SK-N-SH (cell line): ENCODE measurements at regions not wholly inside any gene's neighbourhood (a gene's known extent, or its start where the extent isn't known, plus 50 kb on each side); places are given as distances from the start of the nearest gene placed in this dataset.

Source experiments
- CTCF ChIA-PET: fragments of 300-600, 350-600 bp; formaldehyde crosslinking; extraction: SDS; loops from one replicate; lab custom pipeline; 2021; lab: Yijun Ruan, JAX
- POLR2A ChIA-PET: fragments of 350-600 bp; sonication (Branson Sonifier 250); formaldehyde crosslinking; extraction: SDS; loops from one replicate; lab custom pipeline; 2020; ENCODE audit warnings: antibody characterized with exemption, inconsistent platforms; lab: Yijun Ruan, JAX
- DNase-seq: peaks from one replicate; pipeline ENCODE4 v3.0.0; 2012
- H2AFZ ChIP-seq: fragments of 200-600 bp; sonication (generic); 2 replicates; pipeline ENCODE4 v1.8.1; 2016; ENCODE audit warnings: antibody characterized with exemption, mild to moderate bottlenecking, low read depth
- H3F3A ChIP-seq: fragments of 200-600 bp; sonication (generic); replicated peaks from 2 replicates; pipeline ENCODE3; 2016; ENCODE audit warnings: antibody characterized with exemption, mild to moderate bottlenecking; ENCODE audit not compliant: insufficient read depth
- H3K27ac ChIP-seq, 2 experiments: fragments of 200-500 bp in 1 of 2; fragments of 200-600 bp in 1 of 2; sonication (Bioruptor generic) in 1 of 2; sonication (generic), shearing (Covaris generic) in 1 of 2; 2 replicates each; pipeline versions ENCODE4 v1.5.1 to v1.6.1; 2014 to 2016; ENCODE audit warnings: low read depth in 2 of 2, inconsistent platforms in 1 of 2, low read length in 1 of 2, mild to moderate bottlenecking in 1 of 2, mixed read lengths in 1 of 2
- H3K27me3 ChIP-seq: fragments of 200-600 bp; sonication (generic), shearing (Covaris generic); 2 replicates; pipeline ENCODE4 v1.6.1; 2016; ENCODE audit warnings: mixed run types; ENCODE audit not compliant: insufficient read depth
- H3K36me3 ChIP-seq, 2 experiments: fragments of 200-500 bp in 1 of 2; fragments of 200-600 bp in 1 of 2; sonication (Bioruptor generic) in 1 of 2; sonication (generic) in 1 of 2; replicated peaks in 1 of 2; 2 replicates each; pipeline versions ENCODE3 to v1.5.1; 2014 to 2016; ENCODE audit warnings: low read length in 1 of 2, mild to moderate bottlenecking in 1 of 2; ENCODE audit not compliant: insufficient read depth in 2 of 2, control insufficient read depth in 1 of 2
- H3K4me1 ChIP-seq, 2 experiments: fragments of 200-500 bp in 1 of 2; fragments of 200-600 bp in 1 of 2; sonication (Bioruptor generic) in 1 of 2; sonication (generic), shearing (Covaris generic) in 1 of 2; 2 replicates each; pipeline versions ENCODE4 v1.5.1 to v1.6.1; 2014 to 2016; ENCODE audit warnings: low read depth in 1 of 2, low read length in 1 of 2, mixed run types in 1 of 2; ENCODE audit not compliant: insufficient read depth in 2 of 2, control insufficient read depth in 1 of 2
- H3K4me2 ChIP-seq: fragments of 200-600 bp; sonication (generic), shearing (Covaris generic); 2 replicates; pipeline ENCODE4 v1.6.1; 2017; ENCODE audit warnings: mixed run types
- H3K4me3 ChIP-seq, 2 experiments: fragments of 200-500 bp in 1 of 2; fragments of 200-600 bp in 1 of 2; sonication (Bioruptor generic) in 1 of 2; sonication (generic), shearing (Covaris generic) in 1 of 2; 2 replicates each; pipeline versions ENCODE4 v1.5.1 to v1.8.1; 2014 to 2016; ENCODE audit warnings: low read depth in 2 of 2, inconsistent platforms in 1 of 2, low read length in 1 of 2, mild to moderate bottlenecking in 1 of 2, mixed read lengths in 1 of 2, moderate library complexity in 1 of 2
- H3K79me2 ChIP-seq: fragments of 200-600 bp; sonication (generic); 2 replicates; pipeline ENCODE4 v1.8.1; 2017; ENCODE audit warnings: mild to moderate bottlenecking; ENCODE audit not compliant: insufficient read depth
- H3K9ac ChIP-seq: fragments of 200-600 bp; sonication (generic); 2 replicates; pipeline ENCODE4 v1.6.1; 2017; ENCODE audit warnings: mixed run types
- H3K9me2 ChIP-seq: fragments of 200-600 bp; sonication (generic); 2 replicates; pipeline ENCODE4 v1.6.1; 2017; ENCODE audit warnings: mixed run types
- H3K9me3 ChIP-seq: fragments of 200-600 bp; sonication (generic); 2 replicates; pipeline ENCODE4 v1.6.1; 2017; ENCODE audit warnings: mixed run types, mild to moderate bottlenecking, moderate library complexity
- H4K20me1 ChIP-seq: fragments of 200-600 bp; sonication (generic); 2 replicates; pipeline ENCODE4 v1.6.1; 2017; ENCODE audit warnings: mild to moderate bottlenecking, mixed run types; ENCODE audit not compliant: insufficient read depth
- CHD2 ChIP-seq: fragments of 150-350 bp; IDR thresholded peaks from 2 replicates; pipeline ENCODE4 v1.6.1; 2018; ENCODE audit warnings: low read length; ENCODE audit not compliant: partially characterized antibody
- FOXM1 ChIP-seq: IDR thresholded peaks from 2 replicates; pipeline ENCODE4 v1.4.0; 2012; ENCODE audit warnings: low read depth, mild to moderate bottlenecking
- GABPA ChIP-seq: IDR thresholded peaks from 2 replicates; pipeline ENCODE4 v1.4.0; 2012; ENCODE audit warnings: low read depth, mild to moderate bottlenecking
- POLR2AphosphoS5 ChIP-seq: IDR thresholded peaks from 2 replicates; pipeline ENCODE4 v1.6.1; 2012; ENCODE audit warnings: low read depth, low read length
- SIN3A ChIP-seq: IDR thresholded peaks from 2 replicates; pipeline ENCODE4 v1.6.1; 2012; ENCODE audit warnings: low read depth, mild to moderate bottlenecking, low read length, moderate library complexity, borderline replicate concordance
- TAF1 ChIP-seq: IDR thresholded peaks from 2 replicates; pipeline ENCODE4 v1.6.1; 2012; ENCODE audit warnings: low read depth, mild to moderate bottlenecking, low read length, moderate library complexity, borderline replicate concordance
- TCF12 ChIP-seq: IDR thresholded peaks from 2 replicates; pipeline ENCODE4 v1.4.0; 2012
- WGBS: methylation state at CpG from one replicate; pipeline ENCODE4 v1.1.6; 2017; ENCODE audit warnings: low lambda C conversion rate; 5-methylcytosine and 5-hydroxymethylcytosine counted together
- TF ChIP-seq, protein P1 (sequence below): IDR thresholded peaks from 2 replicates; pipeline ENCODE4 v1.4.0; 2012; ENCODE audit warnings: low read depth
- TF ChIP-seq, protein P2 (sequence below): fragments of 150-350 bp; IDR thresholded peaks from 2 replicates; pipeline ENCODE4 v1.6.1; 2016; ENCODE audit warnings: mild to moderate bottlenecking, low read depth, low read length
- TF ChIP-seq, protein P3 (sequence below): fragments of 200-600 bp; sonication (generic); IDR thresholded peaks from 2 replicates; pipeline ENCODE4 v1.6.1; 2017; ENCODE audit warnings: antibody characterized with exemption, mild to moderate bottlenecking, moderate library complexity
- TF ChIP-seq, protein P4 (sequence below): IDR thresholded peaks from 2 replicates; pipeline ENCODE4 v1.4.0; 2012; ENCODE audit warnings: low read depth, borderline replicate concordance

DNA sequence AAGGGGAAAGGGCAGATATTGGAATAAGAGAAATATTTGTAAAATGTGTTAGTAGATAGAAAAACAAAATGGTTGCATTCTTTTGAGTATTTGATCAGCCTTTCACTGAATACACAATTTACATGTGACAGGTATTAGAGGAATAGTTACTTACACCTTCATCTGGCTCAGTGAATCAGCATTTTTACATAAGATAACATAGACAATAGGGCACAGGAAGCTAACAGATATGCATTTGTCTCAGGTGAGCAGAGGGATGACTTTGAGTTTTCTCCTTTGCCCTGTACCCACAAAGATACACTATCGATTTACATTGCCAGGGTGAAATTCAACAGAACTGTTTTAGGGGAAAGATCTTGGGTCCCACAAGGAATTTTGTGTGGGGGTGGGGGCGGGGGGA lies 373.1 kb upstream of the NETO1 start:
- no peak overlapping the region for H3K27ac ChIP-seq
- H3K4me1 ChIP-seq, result no peaks in the 10 kb centered on the region
- no peaks in the 10 kb centered on the region for H3K9me3 ChIP-seq
- H3F3A ChIP-seq, result no peaks in the 10 kb centered on the region
- H3K4me3 ChIP-seq, result no peak overlapping the region
- no peaks in the 10 kb centered on the region for H3K9me2 ChIP-seq
- no peaks in the 10 kb centered on the region for H4K20me1 ChIP-seq
- H3K27me3 ChIP-seq, result 0 out of 2 replicates have a peak, but pooled peaks cover 6% of the 10 kb centered on the region
- POLR2A ChIA-PET, result no interaction called here
- TF ChIP-seq, protein P1, sequence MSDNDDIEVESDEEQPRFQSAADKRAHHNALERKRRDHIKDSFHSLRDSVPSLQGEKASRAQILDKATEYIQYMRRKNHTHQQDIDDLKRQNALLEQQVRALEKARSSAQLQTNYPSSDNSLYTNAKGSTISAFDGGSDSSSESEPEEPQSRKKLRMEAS, result no peak
- TF ChIP-seq, protein P2, sequence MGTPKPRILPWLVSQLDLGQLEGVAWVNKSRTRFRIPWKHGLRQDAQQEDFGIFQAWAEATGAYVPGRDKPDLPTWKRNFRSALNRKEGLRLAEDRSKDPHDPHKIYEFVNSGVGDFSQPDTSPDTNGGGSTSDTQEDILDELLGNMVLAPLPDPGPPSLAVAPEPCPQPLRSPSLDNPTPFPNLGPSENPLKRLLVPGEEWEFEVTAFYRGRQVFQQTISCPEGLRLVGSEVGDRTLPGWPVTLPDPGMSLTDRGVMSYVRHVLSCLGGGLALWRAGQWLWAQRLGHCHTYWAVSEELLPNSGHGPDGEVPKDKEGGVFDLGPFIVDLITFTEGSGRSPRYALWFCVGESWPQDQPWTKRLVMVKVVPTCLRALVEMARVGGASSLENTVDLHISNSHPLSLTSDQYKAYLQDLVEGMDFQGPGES, result no peak
- TF ChIP-seq CHD2 (no peak), TAF1 (no peak), TCF12 (no peak), FOXM1 (no peak)
- TF ChIP-seq, protein P3, sequence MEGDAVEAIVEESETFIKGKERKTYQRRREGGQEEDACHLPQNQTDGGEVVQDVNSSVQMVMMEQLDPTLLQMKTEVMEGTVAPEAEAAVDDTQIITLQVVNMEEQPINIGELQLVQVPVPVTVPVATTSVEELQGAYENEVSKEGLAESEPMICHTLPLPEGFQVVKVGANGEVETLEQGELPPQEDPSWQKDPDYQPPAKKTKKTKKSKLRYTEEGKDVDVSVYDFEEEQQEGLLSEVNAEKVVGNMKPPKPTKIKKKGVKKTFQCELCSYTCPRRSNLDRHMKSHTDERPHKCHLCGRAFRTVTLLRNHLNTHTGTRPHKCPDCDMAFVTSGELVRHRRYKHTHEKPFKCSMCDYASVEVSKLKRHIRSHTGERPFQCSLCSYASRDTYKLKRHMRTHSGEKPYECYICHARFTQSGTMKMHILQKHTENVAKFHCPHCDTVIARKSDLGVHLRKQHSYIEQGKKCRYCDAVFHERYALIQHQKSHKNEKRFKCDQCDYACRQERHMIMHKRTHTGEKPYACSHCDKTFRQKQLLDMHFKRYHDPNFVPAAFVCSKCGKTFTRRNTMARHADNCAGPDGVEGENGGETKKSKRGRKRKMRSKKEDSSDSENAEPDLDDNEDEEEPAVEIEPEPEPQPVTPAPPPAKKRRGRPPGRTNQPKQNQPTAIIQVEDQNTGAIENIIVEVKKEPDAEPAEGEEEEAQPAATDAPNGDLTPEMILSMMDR, result no peak
- H3K79me2 ChIP-seq, result no peaks in the 10 kb centered on the region
- CTCF ChIA-PET, result interaction anchor here (1.0 kb wide), 1 partner anchor 12 kb away, joined by 3 read pairs; no protein-coding TSS in a partner anchor
- H3K9ac ChIP-seq, result no peak overlapping the region
- 7% methylated on average over 2 of the region's 2 CpGs for WGBS
- DNase-seq, result no peak
- no peaks in the 10 kb centered on the region for H3K36me3 ChIP-seq
- H3K4me2 ChIP-seq, result no peak overlapping the region
- no peak overlapping the region for H2AFZ ChIP-seq

DNA sequence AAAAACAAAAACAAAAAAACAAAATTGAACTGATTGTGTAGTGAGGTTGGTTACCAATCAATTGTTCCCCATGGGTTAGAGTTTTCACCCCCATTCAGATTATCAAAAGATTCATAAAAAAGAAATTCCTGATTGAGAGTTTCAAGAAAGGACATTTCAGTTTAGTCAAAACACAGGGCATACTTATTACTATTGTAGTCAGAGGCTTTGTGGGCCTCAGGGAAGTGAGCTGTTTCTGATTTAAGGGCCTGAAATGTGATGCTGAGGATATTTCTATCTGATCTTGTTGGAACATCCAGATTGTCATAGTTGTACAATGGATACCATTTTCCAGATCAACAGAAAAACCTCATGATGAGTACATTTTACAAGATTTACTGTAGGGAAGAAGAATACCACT lies 368.1 kb upstream of the NETO1 start:
- no peaks in the 10 kb centered on the region for H3K27me3 ChIP-seq
- no peaks in the 10 kb centered on the region for H3K9me2 ChIP-seq
- H3F3A ChIP-seq, result no peaks in the 10 kb centered on the region
- no peaks in the 10 kb centered on the region for H4K20me1 ChIP-seq
- no peaks in the 10 kb centered on the region for H3K4me1 ChIP-seq
- H3K9ac ChIP-seq, result no peak overlapping the region
- no peaks in the 10 kb centered on the region for H3K9me3 ChIP-seq
- H3K36me3 ChIP-seq, result no peaks in the 10 kb centered on the region
- POLR2A ChIA-PET, result no interaction called here
- DNase-seq, result no peak
- CTCF ChIA-PET, result no interaction called here
- no peaks in the 10 kb centered on the region for H3K79me2 ChIP-seq
- H2AFZ ChIP-seq, result no peak overlapping the region
- H3K4me3 ChIP-seq, result no peak overlapping the region
- TF ChIP-seq POLR2AphosphoS5, result no peak
- TF ChIP-seq, protein P4, sequence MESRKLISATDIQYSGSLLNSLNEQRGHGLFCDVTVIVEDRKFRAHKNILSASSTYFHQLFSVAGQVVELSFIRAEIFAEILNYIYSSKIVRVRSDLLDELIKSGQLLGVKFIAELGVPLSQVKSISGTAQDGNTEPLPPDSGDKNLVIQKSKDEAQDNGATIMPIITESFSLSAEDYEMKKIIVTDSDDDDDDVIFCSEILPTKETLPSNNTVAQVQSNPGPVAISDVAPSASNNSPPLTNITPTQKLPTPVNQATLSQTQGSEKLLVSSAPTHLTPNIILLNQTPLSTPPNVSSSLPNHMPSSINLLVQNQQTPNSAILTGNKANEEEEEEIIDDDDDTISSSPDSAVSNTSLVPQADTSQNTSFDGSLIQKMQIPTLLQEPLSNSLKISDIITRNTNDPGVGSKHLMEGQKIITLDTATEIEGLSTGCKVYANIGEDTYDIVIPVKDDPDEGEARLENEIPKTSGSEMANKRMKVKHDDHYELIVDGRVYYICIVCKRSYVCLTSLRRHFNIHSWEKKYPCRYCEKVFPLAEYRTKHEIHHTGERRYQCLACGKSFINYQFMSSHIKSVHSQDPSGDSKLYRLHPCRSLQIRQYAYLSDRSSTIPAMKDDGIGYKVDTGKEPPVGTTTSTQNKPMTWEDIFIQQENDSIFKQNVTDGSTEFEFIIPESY, result no peak
- TF ChIP-seq GABPA, result no peak
- TF ChIP-seq SIN3A, result no peak
- H3K27ac ChIP-seq, result no peak overlapping the region
- H3K4me2 ChIP-seq, result no peak overlapping the region
